DMS153 treated with DMSO at 0.1 percent for 48 hours (cell line): ENCODE measurements at regions not wholly inside any gene's neighbourhood (a gene's known extent, or its start where the extent isn't known, plus 50 kb on each side); places are given as distances from the start of the nearest gene placed in this dataset.

Experiments
- DNase-seq: peaks from one replicate; lab custom pipeline; 2025; ENCODE audit not compliant: unreplicated experiment; lab: John Stamatoyannopoulos, UW

GRCh38 chr7:109261781-109262180, 692.1 kb downstream of the DNAJB9 start:
- DNase-seq = no peak

GRCh38 chr7:109266610-109267009, 696.9 kb downstream of the DNAJB9 start:
- no peak for DNase-seq

GRCh38 chr7:109276348-109276747, 706.7 kb downstream of the DNAJB9 start:
- DNase-seq = no peak

GRCh38 chr7:109282726-109283125, 713.1 kb downstream of the DNAJB9 start:
- no peak for DNase-seq

- DNase-seq = no peak
Measured at GRCh38 chr7:109284943-109285342, 715.3 kb downstream of the DNAJB9 start.

- DNase-seq = no peak
Measured at GRCh38 chr7:109295158-109295557, 725.5 kb downstream of the DNAJB9 start.

GRCh38 chr7:109308816-109309215, 739.1 kb downstream of the DNAJB9 start:
- DNase-seq = no peak

GRCh38 chr7:109309790-109310189, 740.1 kb downstream of the DNAJB9 start:
- no peak for DNase-seq

- DNase-seq = no peak
Measured at GRCh38 chr7:109318136-109318535, 748.5 kb downstream of the DNAJB9 start.

GRCh38 chr7:109322833-109323232, 753.2 kb downstream of the DNAJB9 start:
- no peak for DNase-seq

- no peak for DNase-seq
Measured at GRCh38 chr7:109331423-109331822, 761.7 kb downstream of the DNAJB9 start.

GRCh38 chr7:109335951-109336350, 766.3 kb downstream of the DNAJB9 start:
- DNase-seq = no peak

GRCh38 chr7:109336531-109336930, 766.9 kb downstream of the DNAJB9 start:
- no peak for DNase-seq

- no peak for DNase-seq
Measured at GRCh38 chr7:109343678-109344077, 774.0 kb downstream of the DNAJB9 start.

GRCh38 chr7:109351493-109351892, 781.8 kb downstream of the DNAJB9 start:
- DNase-seq = no peak

- no peak for DNase-seq
Measured at GRCh38 chr7:109354000-109354399, 784.3 kb downstream of the DNAJB9 start.

- DNase-seq = no peak
Measured at GRCh38 chr7:109354552-109354951, 784.9 kb downstream of the DNAJB9 start.

GRCh38 chr7:109375823-109376222, 806.1 kb downstream of the DNAJB9 start:
- no peak for DNase-seq

- DNase-seq = no peak
Measured at GRCh38 chr7:109376576-109376975, 806.9 kb downstream of the DNAJB9 start.

GRCh38 chr7:109377076-109377884, 807.6 kb downstream of the DNAJB9 start:
- no peak for DNase-seq

GRCh38 chr7:109386959-109387358, 817.3 kb downstream of the DNAJB9 start:
- no peak for DNase-seq

GRCh38 chr7:109387530-109387929, 817.9 kb downstream of the DNAJB9 start:
- DNase-seq = no peak

- DNase-seq = no peak
Measured at GRCh38 chr7:109391240-109391639, 821.6 kb downstream of the DNAJB9 start.
